NCI-H526 (cell line): ENCODE measurements at regions not wholly inside any gene's neighbourhood (a gene's known extent, or its start where the extent isn't known, plus 50 kb on each side); places are given as distances from the start of the nearest gene placed in this dataset.
A peak's percentile ranks its signal among the peaks of the same experiment; 100 is the strongest.
"Not testable (repeated sequence)": the region's sequence is repeated elsewhere in the genome, so short reads cannot be mapped to it uniquely, and the experiment has no call there.

ENCODE experiments used
- DNase-seq, 2 experiments: peaks; one replicate each; lab custom pipeline; 2025; lab: John Stamatoyannopoulos, UW

- DNase-seq, result no peak
These were observed 169.6 kb downstream of the EDEM1 start for GRCh38 chr3:5357089-5357488.

GRCh38 chr3:5358911-5359310, 171.4 kb downstream of the EDEM1 start:
- DNase-seq, result no peak

DNA sequence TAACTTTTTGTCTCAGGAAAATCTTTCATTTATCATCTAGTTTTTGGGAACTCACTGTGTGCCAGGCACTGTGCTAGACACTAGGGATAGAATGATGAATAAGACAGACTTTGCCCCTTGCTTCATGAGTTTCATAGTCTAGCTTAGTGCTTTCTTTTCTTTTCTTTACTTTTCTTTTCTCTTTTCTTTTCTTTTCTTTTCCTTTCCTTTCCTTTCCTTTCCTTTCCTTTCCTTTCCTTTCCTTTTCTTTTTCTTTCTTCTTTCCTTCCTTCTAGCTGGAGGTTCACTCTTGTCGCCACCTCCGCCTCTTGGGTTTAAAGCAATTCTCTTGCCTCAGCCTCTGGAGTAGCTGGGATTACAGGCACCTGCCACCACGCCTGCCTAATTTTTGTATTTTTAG, 172.9 kb downstream of the EDEM1 start:
- no peak for DNase-seq

DNA sequence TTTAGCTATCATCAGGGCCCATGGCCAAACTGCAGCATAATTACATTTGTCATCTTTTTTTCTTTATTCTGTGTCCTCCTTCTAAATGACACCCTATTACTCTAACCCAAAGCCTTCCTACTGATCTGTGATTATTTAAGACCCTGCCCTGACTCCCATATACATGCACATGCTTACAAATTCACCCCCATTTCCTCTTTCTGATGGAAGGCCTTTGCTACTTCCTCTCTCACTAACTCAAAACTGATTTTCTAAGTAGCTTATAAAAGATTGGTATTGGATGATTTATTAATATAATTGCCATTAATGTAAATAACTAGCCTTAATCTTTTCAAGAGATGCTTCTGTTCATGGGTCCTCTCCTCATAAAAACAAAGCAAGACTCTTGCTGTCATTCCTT, 179.2 kb downstream of the EDEM1 start:
- DNase-seq, result no peak

DNA sequence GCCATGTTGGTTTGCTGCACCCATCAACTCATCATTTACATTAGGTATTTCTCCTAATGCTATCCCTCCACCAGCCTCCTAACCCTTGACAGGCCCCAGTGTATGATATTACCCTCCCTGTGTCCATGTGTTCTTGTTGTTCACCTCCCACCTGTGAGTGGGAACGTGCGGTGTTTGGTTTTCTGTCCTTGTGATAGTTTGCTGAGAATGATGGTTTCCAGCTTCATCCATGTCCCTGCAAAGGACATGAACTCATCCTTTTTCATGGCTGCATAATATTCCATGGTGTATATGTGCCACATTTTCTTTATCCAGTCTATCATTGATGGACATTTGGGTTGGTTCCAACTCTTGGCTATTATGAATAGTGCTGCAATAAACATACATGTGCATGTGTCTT, 184.0 kb downstream of the EDEM1 start:
- DNase-seq, result not testable (repeated sequence)

GRCh38 chr3:5376761-5377160, 189.3 kb downstream of the EDEM1 start:
- peak; percentile 62 to 79 for DNase-seq

DNA sequence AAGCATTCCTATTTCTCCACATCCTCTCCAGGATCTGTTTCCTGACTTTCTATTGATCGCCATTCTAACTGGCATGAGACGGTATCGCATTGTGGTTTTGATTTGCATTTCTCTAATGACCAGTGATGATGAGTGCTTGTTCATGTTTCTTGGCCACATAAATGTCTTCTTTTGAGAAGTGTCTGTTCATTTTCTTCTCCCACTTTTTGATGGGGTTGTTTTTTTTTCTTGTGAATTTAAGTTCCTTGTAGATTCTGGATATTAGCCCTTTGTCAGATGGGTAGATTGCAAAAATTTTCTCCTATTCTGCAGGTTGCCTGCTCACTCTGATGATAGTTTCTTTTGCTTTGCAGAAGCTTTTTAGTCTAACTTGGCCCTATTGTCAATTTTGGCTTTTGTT, 191.8 kb downstream of the EDEM1 start:
- not testable (repeated sequence) for DNase-seq

- DNase-seq, result not testable (repeated sequence)
These were observed 196.2 kb downstream of the EDEM1 start for GRCh38 chr3:5383486-5384263.

DNA sequence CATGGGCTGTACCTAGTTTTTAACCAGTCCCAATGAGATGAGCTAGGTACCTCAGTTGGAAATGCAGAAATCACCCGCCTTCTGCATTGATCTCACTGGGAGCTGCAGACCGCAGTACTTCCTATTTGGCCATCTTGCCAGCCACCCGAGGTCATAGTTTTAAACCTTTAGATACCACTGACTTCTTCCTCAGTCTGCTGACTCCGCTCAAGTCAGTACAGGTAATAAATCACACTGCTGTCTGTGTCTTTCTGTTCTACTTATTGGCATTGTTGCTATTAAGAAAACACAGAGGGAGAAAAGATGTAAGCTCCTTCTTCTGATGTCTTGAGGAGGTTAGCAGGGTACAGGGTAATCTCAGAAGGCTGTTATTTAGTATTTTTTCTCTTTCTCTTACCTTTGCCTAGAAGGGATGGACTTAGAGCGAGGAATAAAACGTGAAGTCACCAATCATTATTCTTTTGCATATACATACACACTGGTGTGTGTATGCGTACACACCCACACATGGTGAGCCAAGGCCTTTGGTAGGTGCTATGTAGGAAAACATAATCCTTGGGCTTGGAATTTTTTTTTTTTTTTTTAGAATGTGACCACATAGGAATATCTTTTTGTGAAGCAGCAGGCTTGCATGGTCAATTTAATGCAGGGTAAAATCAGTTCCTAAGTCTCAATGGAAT, 197.2 kb downstream of the EDEM1 start:
- DNase-seq, result no peak

DNA sequence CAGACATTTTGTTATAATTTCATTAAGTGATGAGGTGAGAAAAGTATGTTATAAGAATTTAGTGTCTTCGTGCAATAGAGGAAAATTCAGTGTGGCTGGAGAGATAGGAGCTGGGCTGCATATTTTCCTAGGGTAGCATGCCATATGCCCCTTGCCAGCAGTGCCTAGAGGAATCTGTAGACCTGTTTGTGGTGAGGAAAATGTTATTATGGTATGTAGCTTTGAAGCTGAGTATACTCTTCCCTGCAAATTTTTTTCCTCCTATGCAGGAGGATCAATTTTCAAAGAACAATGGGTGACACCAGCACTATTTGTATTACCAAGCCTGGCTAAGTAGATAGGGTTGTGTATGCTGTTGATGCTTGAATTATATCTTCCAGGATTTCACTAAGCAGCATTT, 200.6 kb downstream of the EDEM1 start:
- DNase-seq, result no peak

GRCh38 chr3:5389057-5389456, 201.6 kb downstream of the EDEM1 start:
- no peak for DNase-seq

DNA sequence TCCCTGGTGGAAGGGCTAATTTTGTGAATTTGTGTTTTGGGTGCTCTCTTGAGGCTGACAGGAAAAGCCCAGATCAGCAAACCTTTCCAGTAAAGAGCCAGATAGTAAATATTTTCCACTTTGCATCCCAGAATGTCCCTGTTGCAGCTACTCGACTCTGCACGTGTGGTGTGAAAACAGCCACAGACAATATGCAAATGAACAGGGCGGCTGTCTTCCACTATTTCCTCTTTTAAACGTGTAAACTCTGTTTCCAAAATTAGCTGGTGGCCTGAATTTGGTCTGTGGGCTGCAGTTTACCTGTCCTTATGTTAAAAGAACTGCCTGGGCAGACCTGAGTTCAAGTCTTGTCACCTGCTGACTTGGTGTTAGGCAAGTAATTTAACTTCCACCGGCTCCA, 202.7 kb downstream of the EDEM1 start:
- peak; percentile 19 to 55 for DNase-seq

DNA sequence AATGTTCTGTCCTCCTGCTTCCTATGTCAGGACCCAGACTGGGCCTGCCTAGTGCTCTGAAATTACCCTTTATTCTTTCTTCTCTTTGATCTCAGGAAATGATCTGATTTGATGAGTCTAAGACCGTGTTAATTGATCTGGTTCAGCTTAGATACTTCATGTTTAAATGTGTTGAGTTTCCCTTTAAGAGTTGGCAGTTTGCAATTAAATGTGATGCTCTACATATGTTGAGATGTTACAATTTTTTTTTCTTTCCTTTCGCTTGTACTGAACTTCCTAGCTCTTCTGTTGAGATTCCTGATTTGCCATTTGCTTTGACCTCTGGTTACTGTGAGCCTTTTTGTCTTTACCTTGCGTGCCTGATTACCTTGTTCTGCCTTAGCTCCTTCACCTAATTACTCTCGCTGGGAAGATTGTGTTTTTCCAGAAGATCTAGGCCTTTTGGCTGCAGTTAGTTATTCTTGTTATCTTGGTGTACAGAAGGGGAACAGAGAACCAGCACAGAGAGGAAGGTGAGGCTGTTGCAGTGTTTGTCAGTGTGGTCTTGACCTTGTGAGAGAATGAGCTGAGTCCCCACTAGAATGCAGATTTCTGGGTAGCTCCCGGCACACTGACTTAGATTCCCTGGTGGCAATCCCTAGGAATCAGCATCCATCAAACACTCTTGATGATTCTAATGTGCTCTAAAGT, 203.6 kb downstream of the EDEM1 start:
- no peak for DNase-seq

GRCh38 chr3:5401002-5401401, 213.5 kb downstream of the EDEM1 start:
- DNase-seq, result no peak

DNA sequence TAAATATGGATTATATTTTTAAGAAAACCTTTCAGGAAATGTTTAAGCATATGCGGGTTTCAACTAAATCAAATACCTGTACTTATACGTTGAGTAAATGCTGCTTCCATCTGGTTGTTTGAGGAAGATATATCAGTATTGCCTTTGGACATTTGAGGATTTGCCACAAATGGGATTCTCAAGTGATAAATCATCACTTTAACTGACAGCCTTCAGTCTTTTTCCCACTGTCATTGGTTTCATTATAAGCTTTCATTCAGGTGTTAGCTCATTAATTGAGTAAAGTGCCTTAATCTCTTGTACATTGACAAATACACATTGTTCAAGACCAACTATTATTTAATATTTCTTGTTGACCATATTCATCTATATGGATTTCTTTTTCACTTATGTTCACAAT, 217.2 kb downstream of the EDEM1 start:
- DNase-seq, result no peak

GRCh38 chr3:5411786-5412185, 224.3 kb downstream of the EDEM1 start:
- DNase-seq, result no peak

GRCh38 chr3:5423076-5423475, 235.6 kb downstream of the EDEM1 start:
- DNase-seq, result no peak

DNA sequence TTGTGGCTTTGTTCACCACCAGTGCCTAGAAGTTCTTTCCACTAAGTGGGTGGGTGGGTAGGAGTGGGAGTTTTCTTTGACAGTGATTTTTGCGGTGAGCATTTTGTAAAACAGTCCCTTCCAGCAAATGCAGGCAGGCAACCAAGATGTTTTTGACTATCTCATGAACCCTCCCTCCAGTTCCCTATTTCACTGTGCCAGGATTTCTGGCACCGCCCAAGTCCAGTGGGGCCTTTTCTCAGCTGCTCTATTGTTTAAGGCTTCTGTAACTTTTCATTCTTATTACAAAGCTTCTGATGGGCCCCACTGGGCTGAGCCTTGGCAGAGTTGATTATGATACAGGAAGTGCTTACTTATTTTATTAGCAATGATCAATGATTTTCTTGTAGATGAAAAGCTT, 236.0 kb downstream of the EDEM1 start:
- DNase-seq, result no peak

DNA sequence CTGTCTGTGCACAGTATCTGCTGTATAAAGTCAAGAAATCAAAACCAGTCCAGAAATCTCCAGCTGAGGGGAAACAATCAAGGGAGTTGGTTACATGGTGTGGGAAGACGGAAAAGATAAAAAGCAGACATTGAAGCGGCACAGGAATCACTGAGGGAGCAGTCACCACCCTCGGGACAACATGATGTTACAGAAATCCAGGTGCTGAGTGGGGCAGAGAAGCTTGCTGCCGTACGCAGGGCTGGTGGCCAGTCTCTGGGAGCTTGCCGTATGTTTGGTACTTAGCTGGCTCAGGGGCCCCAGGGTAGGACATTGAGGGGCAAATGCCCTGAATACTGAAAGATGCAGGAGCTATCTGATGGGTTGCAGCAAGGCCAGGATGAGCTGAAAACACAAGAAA, 237.9 kb downstream of the EDEM1 start:
- no peak for DNase-seq

DNA sequence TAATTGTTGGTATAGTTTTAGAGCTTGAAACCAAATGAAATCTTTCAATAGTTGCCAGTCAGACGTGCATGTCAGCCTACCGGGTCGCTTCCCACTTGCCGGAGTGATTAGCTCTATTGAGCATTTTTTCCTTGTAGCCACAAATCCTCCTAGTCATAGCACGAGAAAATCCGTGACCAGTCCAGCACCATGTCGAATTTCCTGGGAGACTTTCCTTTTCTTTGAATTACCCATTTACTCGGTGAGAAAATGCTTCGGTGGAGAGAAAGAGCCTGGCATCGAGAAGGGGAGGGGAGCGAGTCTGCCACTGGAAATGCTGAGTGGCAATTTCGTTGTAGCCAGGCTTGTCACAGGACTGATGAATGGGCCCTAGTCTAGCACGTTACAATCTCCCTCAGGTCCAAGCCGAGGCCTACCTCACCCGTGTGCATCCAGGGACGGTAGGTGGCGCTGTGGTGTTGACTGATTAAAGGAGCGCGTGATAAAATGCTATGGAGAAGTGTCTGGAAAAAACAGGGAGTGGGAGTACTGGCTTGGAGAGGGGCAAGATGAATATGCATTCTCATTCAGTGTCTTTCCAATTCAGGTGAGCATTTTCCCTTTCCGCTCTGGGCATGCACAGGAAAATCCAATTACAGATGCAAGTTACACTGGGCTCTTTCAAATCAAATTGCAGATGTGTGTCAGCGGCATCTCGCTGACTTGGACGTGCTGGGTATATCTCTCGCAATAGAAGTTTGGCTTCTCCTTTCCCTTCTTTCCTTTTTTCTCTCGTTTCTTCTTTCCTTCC, 238.8 kb downstream of the EDEM1 start:
- DNase-seq, result peak; percentile 76 to 93

DNA sequence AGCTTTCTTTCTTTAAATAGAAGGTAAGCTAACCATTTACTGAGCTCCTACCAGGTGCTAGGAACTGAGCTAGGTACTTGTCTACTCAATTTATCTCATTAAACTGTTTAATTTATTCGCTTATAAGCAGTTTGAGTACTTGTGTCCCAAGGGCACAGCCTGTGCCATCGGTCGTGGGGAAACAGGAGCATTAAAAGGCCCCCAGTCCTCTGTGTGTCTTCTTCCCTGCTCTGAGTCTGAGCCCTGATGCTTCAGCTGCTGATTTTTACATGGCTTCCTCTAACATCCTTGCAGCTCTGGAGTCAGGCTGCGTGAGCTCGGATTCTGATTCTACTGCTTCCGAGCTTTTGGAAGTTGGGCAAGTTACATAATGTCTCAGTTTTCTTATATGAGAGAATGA, 239.5 kb downstream of the EDEM1 start:
- no peak for DNase-seq

GRCh38 chr3:5427938-5428337, 240.4 kb downstream of the EDEM1 start:
- no peak for DNase-seq
